ENCODE measurements at regions not wholly inside any gene's neighbourhood (a gene's known extent, or its start where the extent isn't known, plus 50 kb on each side); places are given as distances from the start of the nearest gene placed in this dataset.

- no peak overlapping the region for H3K9ac ChIP-seq (ENCODE audit: insufficient read depth, low read length, poor library complexity, severe bottlenecking)
- intact Hi-C loops (cut with micrococcal nuclease) = no loop called here
- H3K27me3 ChIP-seq (ENCODE audit: control insufficient read depth in 2 of 2, insufficient read depth in 2 of 2, low read length in 2 of 2) = no peaks in the 10 kb centered on the region
- TF ChIP-seq CTCF (IDR thresholded peaks at IDR 0.05) = no peak
- H3K4me2 ChIP-seq (replicated peaks; ENCODE audit: extremely low read depth, low read length, poor library complexity, severe bottlenecking) = no peak overlapping the region
- peak overlapping the region in 1 of 7 donors; percentile 32 for H3K27ac Mint-ChIP-seq
- peaks cover 0 to 2% (median 0%) of the 10 kb centered on the region in 3 donors for H3K27me3 Mint-ChIP-seq (ENCODE audit: low read depth in 3 of 3)
- no peak overlapping the region for H2AFZ ChIP-seq (ENCODE audit: insufficient read depth, low read depth, low read length, poor library complexity, severe bottlenecking)
- H3K9me3 Mint-ChIP-seq = peaks cover 0 to 2% (median 0%) of the 10 kb centered on the region in 7 donors
- H4K20me1 ChIP-seq (ENCODE audit: insufficient read depth, low read length) = no peaks in the 10 kb centered on the region
- H3K9me3 ChIP-seq (replicated peaks in 1 of 2; ENCODE audit: control insufficient read depth in 1 of 2, insufficient read depth in 1 of 2, low read length in 2 of 2) = no peaks in the 10 kb centered on the region
- no peak overlapping the region for H3K27ac ChIP-seq (ENCODE audit: low read depth in 1 of 2, low read length in 2 of 2)
- no CpG with 5 or more reads among the region's 2 CpGs for WGBS (ENCODE audit: insufficient coverage)
- no peaks in the 10 kb centered on the region for H3K36me3 Mint-ChIP-seq
- no peaks in the 10 kb centered on the region for H3K79me2 ChIP-seq (ENCODE audit: insufficient read depth, low read length)
- H3K4me1 ChIP-seq (ENCODE audit: control insufficient read depth in 1 of 2, insufficient read depth in 2 of 2, low read length in 2 of 2) = no peaks in the 10 kb centered on the region
- DNase-seq = no peak
- no peak overlapping the region for H3K4me3 ChIP-seq (replicated peaks in 1 of 3; ENCODE audit: low read depth in 2 of 3, low read length in 3 of 3)
- H3K4me3 Mint-ChIP-seq = no peak overlapping the region
- peaks cover 6% of the 10 kb centered on the region for H3K4me1 Mint-ChIP-seq
- H3K36me3 ChIP-seq (replicated peaks in 1 of 2; ENCODE audit: control insufficient read depth in 1 of 2, insufficient read depth in 2 of 2, low read length in 2 of 2) = no peaks in the 10 kb centered on the region
Observed at GRCh38 chr5:18099261-18099660, 465.0 kb downstream of the TAF11L14 start.

DNA sequence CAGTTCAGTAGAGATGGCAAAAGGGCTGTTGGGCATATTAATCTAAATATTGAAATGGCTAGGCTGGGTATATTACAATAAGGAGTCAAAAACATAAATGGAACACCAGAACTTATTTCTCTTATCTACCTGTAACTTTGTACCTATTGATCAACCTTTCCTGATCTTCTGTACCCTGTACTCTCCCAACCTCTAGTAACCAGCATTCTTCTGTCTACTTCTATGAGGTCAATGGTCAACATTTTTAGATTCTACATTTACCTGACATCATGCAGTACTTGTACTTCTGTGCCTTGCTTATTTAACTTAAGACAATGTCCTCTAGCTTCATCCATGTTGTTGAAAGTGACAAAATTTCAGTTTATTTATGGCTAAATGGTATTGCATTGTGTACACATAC lies 467.3 kb downstream of the TAF11L14 start:
- no peak for TF ChIP-seq CTCF (IDR thresholded peaks at IDR 0.05)
- no peaks in the 10 kb centered on the region for H3K27me3 ChIP-seq (ENCODE audit: control insufficient read depth in 2 of 2, insufficient read depth in 2 of 2, low read length in 2 of 2)
- Mint-ChIP-seq H3K27ac (no peak overlapping the region), H3K27me3 (ENCODE audit: low read depth in 3 of 3) (peaks cover 0 to 2% (median 0%) of the 10 kb centered on the region in 3 donors), H3K4me1 (peaks cover 6% of the 10 kb centered on the region), H3K9me3 (no peaks in the 10 kb centered on the region), H3K4me3 (no peak overlapping the region), H3K36me3 (no peaks in the 10 kb centered on the region)
- H2AFZ ChIP-seq (ENCODE audit: insufficient read depth, low read depth, low read length, poor library complexity, severe bottlenecking) = no peak overlapping the region
- no peaks in the 10 kb centered on the region for H3K4me1 ChIP-seq (ENCODE audit: control insufficient read depth in 1 of 2, insufficient read depth in 2 of 2, low read length in 2 of 2)
- no peaks in the 10 kb centered on the region for H3K36me3 ChIP-seq (replicated peaks in 1 of 2; ENCODE audit: control insufficient read depth in 1 of 2, insufficient read depth in 2 of 2, low read length in 2 of 2)
- no peak overlapping the region for H3K27ac ChIP-seq (ENCODE audit: low read depth in 1 of 2, low read length in 2 of 2)
- no peaks in the 10 kb centered on the region for H4K20me1 ChIP-seq (ENCODE audit: insufficient read depth, low read length)
- no peak for DNase-seq
- H3K9ac ChIP-seq (ENCODE audit: insufficient read depth, low read length, poor library complexity, severe bottlenecking) = no peak overlapping the region
- intact Hi-C loops (cut with micrococcal nuclease) = no loop called here
- H3K9me3 ChIP-seq (replicated peaks in 1 of 2; ENCODE audit: control insufficient read depth in 1 of 2, insufficient read depth in 1 of 2, low read length in 2 of 2) = no peaks in the 10 kb centered on the region
- H3K4me2 ChIP-seq (replicated peaks; ENCODE audit: extremely low read depth, low read length, poor library complexity, severe bottlenecking) = no peak overlapping the region
- no peaks in the 10 kb centered on the region for H3K79me2 ChIP-seq (ENCODE audit: insufficient read depth, low read length)
- no peak overlapping the region for H3K4me3 ChIP-seq (replicated peaks in 1 of 3; ENCODE audit: low read depth in 2 of 3, low read length in 3 of 3)

Measured in CD14-positive monocyte (primary cell).